ENCODE measurements at regions not wholly inside any gene's neighbourhood (a gene's known extent, or its start where the extent isn't known, plus 50 kb on each side); places are given as distances from the start of the nearest gene placed in this dataset.

- Histone ChIP-seq H3F3A (ENCODE audit: insufficient read depth, low read length, poor library complexity, severe bottlenecking) (no peaks in the 10 kb centered on the region), H3K4me2 (ENCODE audit: low read length) (no peak overlapping the region), H2AFZ (ENCODE audit: low read depth, low read length) (no peak overlapping the region), H3K9ac (ENCODE audit: low read length) (no peak overlapping the region), H3K27me3 (ENCODE audit: insufficient read depth, low read depth, low read length) (no peaks in the 10 kb centered on the region), H4K20me1 (ENCODE audit: insufficient read depth) (no peaks in the 10 kb centered on the region), H3K27ac (ENCODE audit: low read length) (no peak overlapping the region), H3K79me2 (replicated peaks; ENCODE audit: insufficient read depth, low read length) (no peaks in the 10 kb centered on the region), H3K36me3 (ENCODE audit: insufficient read depth, low read length) (no peaks in the 10 kb centered on the region), H3K4me3 (ENCODE audit: low read length) (no peak overlapping the region), H3K9me3 (ENCODE audit: low read length) (no peaks in the 10 kb centered on the region), H3K9me2 (ENCODE audit: insufficient read depth, low read length) (no peaks in the 10 kb centered on the region)
- no peak for TF ChIP-seq REST (IDR thresholded peaks at IDR 0.05; ENCODE audit: borderline replicate concordance)
- TF ChIP-seq SMC3 (conservative IDR thresholded peaks at IDR 0.05; ENCODE audit: poor library complexity), result no peak
- TF ChIP-seq POLR2AphosphoS5 (IDR thresholded peaks at IDR 0.05), result no peak
- TF ChIP-seq EP300 (conservative IDR thresholded peaks at IDR 0.05; ENCODE audit: poor library complexity, severe bottlenecking), result no peak
- no peak for TF ChIP-seq TAF1 (IDR thresholded peaks at IDR 0.05; ENCODE audit: low read depth)
- no peak for TF ChIP-seq EZH2 (IDR thresholded peaks at IDR 0.05; ENCODE audit: borderline replicate concordance, insufficient read depth, low read length, poor library complexity, severe bottlenecking)
- TF ChIP-seq MXI1 (conservative IDR thresholded peaks at IDR 0.05; ENCODE audit: poor library complexity, severe bottlenecking), result no peak
- no peak for TF ChIP-seq RAD21 (conservative IDR thresholded peaks at IDR 0.05)
- no peak for TF ChIP-seq CTCF (IDR thresholded peaks at IDR 0.05; ENCODE audit: poor library complexity, severe bottlenecking)
These were observed 627.5 kb downstream of the COL12A1 start for GRCh38 chr6:74578339-74578738.

DNA sequence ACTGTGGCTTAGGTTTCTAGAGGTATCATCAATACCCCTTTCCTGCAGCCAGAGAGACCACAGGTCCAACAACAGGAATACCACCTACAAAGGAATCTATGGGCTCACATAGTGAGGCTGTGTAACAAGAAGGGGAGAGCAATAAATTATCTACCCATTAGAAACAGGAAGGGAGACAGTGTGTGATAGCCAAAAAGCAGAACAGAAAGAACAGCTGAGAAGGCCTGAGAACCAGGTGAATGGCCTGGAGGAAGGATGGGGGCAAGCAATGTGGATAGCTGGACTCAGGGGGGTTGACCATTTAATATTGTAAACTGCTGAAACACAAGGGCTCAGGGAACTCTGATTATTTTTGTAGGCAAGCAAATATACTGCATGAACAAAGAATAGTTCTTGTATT, 628.2 kb downstream of the COL12A1 start:
- Histone ChIP-seq H3K79me2 (replicated peaks; ENCODE audit: insufficient read depth, low read length) (no peaks in the 10 kb centered on the region), H3K27me3 (ENCODE audit: insufficient read depth, low read depth, low read length) (no peaks in the 10 kb centered on the region), H3K9ac (ENCODE audit: low read length) (no peak overlapping the region), H3K4me3 (ENCODE audit: low read length) (no peak overlapping the region), H2AFZ (ENCODE audit: low read depth, low read length) (no peak overlapping the region), H3K4me2 (ENCODE audit: low read length) (no peak overlapping the region), H3K9me2 (ENCODE audit: insufficient read depth, low read length) (no peaks in the 10 kb centered on the region), H3F3A (ENCODE audit: insufficient read depth, low read length, poor library complexity, severe bottlenecking) (no peaks in the 10 kb centered on the region), H4K20me1 (ENCODE audit: insufficient read depth) (no peaks in the 10 kb centered on the region), H3K27ac (ENCODE audit: low read length) (no peak overlapping the region), H3K36me3 (ENCODE audit: insufficient read depth, low read length) (no peaks in the 10 kb centered on the region), H3K9me3 (ENCODE audit: low read length) (no peaks in the 10 kb centered on the region)
- TF ChIP-seq CTCF (IDR thresholded peaks at IDR 0.05; ENCODE audit: poor library complexity, severe bottlenecking) (no peak), POLR2AphosphoS5 (IDR thresholded peaks at IDR 0.05) (no peak), REST (IDR thresholded peaks at IDR 0.05; ENCODE audit: borderline replicate concordance) (no peak), MXI1 (conservative IDR thresholded peaks at IDR 0.05; ENCODE audit: poor library complexity, severe bottlenecking) (no peak), SMC3 (conservative IDR thresholded peaks at IDR 0.05; ENCODE audit: poor library complexity) (no peak), RAD21 (conservative IDR thresholded peaks at IDR 0.05) (no peak), TAF1 (IDR thresholded peaks at IDR 0.05; ENCODE audit: low read depth) (no peak), EZH2 (IDR thresholded peaks at IDR 0.05; ENCODE audit: borderline replicate concordance, insufficient read depth, low read length, poor library complexity, severe bottlenecking) (no peak), EP300 (conservative IDR thresholded peaks at IDR 0.05; ENCODE audit: poor library complexity, severe bottlenecking) (no peak)

Measured in neural cell (in vitro differentiated cells).